ENCODE measurements at regions not wholly inside any gene's neighbourhood (a gene's known extent, or its start where the extent isn't known, plus 50 kb on each side); places are given as distances from the start of the nearest gene placed in this dataset.
A peak's percentile ranks its signal among the peaks of the same experiment; 100 is the strongest.

DNA sequence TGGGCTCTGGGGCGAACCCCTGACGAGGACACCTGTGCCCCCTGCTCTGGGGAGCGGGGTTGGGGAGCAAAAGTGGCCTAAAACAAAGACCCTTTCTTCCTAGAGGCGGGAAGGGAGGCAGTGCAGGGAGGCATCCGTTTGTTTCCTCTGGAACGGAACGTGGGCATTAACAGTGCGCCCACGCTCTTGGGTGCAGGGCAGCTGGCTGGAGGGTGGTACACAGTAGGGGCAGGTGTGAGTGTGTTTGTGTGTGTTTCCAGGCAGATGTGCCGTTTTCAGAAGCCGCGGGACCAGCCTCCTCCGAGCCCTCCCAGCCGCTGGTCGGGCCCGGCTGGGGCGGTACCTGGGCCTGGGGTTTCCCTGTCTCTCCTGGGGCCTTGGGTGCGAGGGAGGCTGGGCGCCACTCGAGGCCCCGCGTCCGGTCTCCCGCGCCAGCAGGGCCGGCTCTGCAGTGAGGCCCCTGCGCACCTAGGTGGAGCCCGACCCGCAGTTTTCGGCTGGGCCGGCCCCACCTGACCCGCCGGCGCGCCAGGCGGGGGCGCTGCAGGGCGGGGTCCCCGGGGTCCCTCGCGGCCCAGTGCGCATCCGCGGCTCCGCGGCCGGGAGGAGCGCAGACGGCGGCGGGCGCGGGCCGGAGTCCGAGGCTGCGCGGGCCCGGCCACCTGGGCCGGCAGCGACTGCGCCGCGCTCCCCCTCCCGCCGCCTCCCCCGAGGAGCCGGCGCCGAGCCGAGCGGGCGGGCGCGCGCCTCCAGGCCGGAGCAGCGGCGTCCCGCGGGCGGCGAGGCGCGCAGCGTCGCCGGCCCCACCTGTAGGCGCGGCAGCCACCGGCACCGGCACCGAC lies 1252.7 kb downstream of the BRD1 start:
- TF ChIP-seq, protein P1, sequence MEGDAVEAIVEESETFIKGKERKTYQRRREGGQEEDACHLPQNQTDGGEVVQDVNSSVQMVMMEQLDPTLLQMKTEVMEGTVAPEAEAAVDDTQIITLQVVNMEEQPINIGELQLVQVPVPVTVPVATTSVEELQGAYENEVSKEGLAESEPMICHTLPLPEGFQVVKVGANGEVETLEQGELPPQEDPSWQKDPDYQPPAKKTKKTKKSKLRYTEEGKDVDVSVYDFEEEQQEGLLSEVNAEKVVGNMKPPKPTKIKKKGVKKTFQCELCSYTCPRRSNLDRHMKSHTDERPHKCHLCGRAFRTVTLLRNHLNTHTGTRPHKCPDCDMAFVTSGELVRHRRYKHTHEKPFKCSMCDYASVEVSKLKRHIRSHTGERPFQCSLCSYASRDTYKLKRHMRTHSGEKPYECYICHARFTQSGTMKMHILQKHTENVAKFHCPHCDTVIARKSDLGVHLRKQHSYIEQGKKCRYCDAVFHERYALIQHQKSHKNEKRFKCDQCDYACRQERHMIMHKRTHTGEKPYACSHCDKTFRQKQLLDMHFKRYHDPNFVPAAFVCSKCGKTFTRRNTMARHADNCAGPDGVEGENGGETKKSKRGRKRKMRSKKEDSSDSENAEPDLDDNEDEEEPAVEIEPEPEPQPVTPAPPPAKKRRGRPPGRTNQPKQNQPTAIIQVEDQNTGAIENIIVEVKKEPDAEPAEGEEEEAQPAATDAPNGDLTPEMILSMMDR (IDR thresholded peaks at IDR 0.05; ENCODE audit: extremely low read depth, missing control alignments), result peak; percentile 4
- peak; percentile 64 for DNase-seq (ENCODE audit: low spot score)

DNA sequence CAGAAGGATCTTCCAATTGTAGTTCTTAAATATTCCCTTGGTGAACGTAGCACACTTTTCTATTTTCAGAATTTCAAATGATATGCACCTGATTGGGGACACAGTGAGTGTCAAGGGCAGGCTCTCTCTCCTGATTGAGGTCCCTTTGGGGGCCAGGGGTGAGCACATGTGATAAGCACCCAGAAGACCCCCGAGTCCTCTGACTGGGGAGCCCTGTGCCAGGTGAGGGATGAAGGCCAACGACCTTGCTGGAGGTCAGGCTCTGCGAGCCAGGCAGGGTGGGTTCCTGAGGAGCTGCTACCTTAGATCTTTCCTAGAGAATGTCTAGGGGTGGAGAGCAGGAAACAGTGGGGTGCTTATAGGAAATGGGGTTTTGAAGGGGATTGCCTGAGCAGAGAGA lies 1253.9 kb downstream of the BRD1 start:
- DNase-seq (ENCODE audit: low spot score), result no peak
- TF ChIP-seq, protein P1 (IDR thresholded peaks at IDR 0.05; ENCODE audit: extremely low read depth, missing control alignments), result no peak

DNA sequence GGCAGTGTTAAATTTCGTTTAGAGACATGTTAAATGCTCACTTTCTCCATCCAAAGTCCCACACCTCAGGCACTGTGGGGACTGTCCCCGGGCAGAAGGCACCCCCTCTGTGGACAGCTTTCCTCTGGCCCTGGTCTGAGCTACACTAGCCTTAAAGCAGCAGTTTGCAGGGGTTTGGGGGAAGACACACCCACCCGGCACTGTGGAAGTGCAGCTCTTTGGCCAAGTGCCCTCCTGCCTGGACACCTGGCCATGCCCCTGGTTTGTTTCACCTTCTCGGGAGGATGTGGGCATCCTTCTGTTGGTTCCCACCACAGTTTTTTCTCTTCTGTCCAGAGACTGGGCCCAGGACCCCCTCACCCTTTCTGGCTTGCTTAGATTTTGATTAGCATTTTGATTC lies 1254.7 kb downstream of the BRD1 start:
- TF ChIP-seq, protein P1 (IDR thresholded peaks at IDR 0.05; ENCODE audit: extremely low read depth, missing control alignments), result no peak
- DNase-seq (ENCODE audit: low spot score), result no peak

DNA sequence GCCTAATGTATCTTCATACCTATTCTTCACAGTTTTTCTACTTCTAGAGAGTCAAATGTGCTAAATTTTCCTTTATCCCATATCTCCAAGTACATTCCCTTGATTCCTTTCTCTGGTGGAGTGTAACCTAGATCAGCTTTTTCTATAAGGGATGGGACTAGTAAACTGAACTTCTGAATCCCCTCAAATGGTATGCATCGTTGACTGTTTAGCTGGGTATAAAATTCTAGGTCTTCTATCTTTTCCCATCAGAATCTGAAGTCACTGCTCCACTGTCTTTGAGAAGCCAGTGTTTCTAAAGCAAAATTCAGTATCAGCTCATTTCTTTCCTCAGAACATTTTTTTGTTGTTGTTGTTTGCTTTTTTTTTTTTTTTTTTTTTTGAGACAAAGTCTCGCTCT lies 1256.8 kb downstream of the BRD1 start:
- TF ChIP-seq, protein P1 (IDR thresholded peaks at IDR 0.05; ENCODE audit: extremely low read depth, missing control alignments), result no peak
- no peak for DNase-seq (ENCODE audit: low spot score)

DNA sequence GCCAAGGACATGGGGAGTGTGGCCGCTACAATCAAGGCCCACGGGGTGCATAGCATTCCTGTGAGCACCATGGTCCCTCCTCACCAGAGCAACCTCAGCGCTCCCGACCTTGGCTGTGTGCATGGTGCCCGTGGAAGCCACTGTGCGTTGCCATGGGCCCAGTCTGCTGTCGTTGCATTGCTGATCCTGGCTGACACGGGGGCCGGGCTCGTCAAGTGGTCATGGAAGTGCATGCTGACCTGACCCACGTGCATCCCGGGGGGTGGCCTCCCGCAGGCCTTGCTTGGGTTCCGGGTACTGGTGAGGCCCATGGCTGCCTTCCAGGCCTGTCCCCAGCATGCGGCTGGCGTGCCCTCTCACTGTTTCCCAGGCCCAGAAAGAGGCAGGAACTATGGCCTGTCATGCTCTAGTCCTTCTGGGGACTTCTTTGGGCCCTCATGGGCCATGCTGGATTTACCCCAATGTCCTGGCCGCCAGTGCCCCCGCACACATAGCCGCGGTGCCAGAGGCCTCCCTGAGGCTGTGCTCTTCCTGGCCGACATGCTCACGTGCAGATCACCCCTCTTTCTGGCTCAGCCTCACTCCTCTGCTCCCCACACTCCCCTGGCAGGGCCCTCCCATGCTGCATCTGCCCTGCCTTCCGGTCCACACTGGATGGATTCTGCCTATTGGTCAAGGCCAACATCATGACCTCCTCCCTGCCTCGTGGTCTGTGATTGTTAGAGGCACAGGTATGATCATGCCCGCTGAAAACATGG lies 1258.0 kb downstream of the BRD1 start:
- TF ChIP-seq, protein P1 (IDR thresholded peaks at IDR 0.05; ENCODE audit: extremely low read depth, missing control alignments), result no peak
- DNase-seq (ENCODE audit: low spot score), result no peak

DNA sequence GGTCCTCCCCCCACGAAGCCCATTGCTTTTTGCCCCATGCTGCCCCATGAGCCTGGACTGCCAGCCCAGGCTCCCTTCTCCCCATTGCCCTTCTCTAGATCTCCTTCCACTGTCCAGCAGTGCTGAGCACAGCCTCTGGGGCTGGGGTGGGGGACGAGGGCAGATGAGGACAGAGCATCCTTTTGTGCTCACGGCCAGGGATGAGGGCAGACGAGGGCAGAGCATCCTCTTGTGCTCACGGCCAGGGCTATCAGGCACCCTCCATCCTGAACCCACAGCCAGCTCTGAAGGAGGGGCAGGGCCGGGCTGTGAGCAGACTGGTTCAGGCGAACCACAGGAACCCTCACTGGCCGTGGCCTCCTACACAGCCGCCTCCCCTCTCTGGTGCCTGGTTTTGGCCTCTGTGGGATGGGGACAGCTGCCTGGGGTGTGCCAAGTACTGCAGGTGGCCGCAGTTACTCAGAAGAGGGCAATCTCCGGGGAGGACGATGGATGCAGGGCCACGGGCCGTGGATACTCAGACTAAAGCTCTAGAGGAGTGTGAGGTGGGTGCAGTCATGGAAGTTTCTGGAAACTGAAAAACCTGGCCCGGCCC lies 1258.8 kb downstream of the BRD1 start:
- TF ChIP-seq, protein P1 (IDR thresholded peaks at IDR 0.05; ENCODE audit: extremely low read depth, missing control alignments), result no peak
- no peak for DNase-seq (ENCODE audit: low spot score)

Data from GM20000 (cell line).